GM23338 (cell line): ENCODE measurements at regions not wholly inside any gene's neighbourhood (a gene's known extent, or its start where the extent isn't known, plus 50 kb on each side); places are given as distances from the start of the nearest gene placed in this dataset.

Experiments used
- ATAC-seq: fragments of 200-7000 bp; cut with Tn5 transposase; 3 replicates; pipeline ENCODE4 v1.9.1; 2020
- DNase-seq: peaks from one replicate; pipeline ENCODE4 v3.0.0-alpha.2; 2015; ENCODE audit warnings: low spot score
- H2AFZ ChIP-seq: fragments of 200-600 bp; sonication (generic); 2 replicates; pipeline ENCODE4 v1.8.0; 2016; ENCODE audit warnings: antibody characterized with exemption, mild to moderate bottlenecking, moderate library complexity
- H3F3A ChIP-seq: fragments of 200-600 bp; sonication (generic); replicated peaks from 2 replicates; pipeline ENCODE4 v1.8.0; 2017; ENCODE audit warnings: antibody characterized with exemption, mixed run types, low read depth
- H3K27ac ChIP-seq: fragments of 200-600 bp; sonication (generic); 2 replicates; pipeline ENCODE4 v1.6.1; 2016; ENCODE audit warnings: low read depth
- H3K27me3 ChIP-seq: fragments of 200-600 bp; sonication (generic); 2 replicates; pipeline ENCODE4 v1.8.0; 2016; ENCODE audit warnings: mild to moderate bottlenecking, mixed run types, moderate library complexity; ENCODE audit not compliant: insufficient read depth
- H3K36me3 ChIP-seq: fragments of 200-600 bp; sonication (generic); 2 replicates; pipeline ENCODE4 v1.8.0; 2016; ENCODE audit warnings: mild to moderate bottlenecking; ENCODE audit not compliant: insufficient read depth
- H3K4me1 ChIP-seq: fragments of 200-600 bp; sonication (generic); 2 replicates; pipeline ENCODE4 v1.8.0; 2016; ENCODE audit warnings: mild to moderate bottlenecking, moderate library complexity; ENCODE audit not compliant: insufficient read depth
- H3K4me2 ChIP-seq: fragments of 200-600 bp; sonication (generic); 2 replicates; pipeline ENCODE4 v1.7.1; 2017; ENCODE audit warnings: mixed run types
- H3K4me3 ChIP-seq: fragments of 200-600 bp; sonication (generic); 2 replicates; pipeline ENCODE4 v1.6.1; 2016; ENCODE audit warnings: mixed run types
- H3K79me2 ChIP-seq: fragments of 200-600 bp; sonication (generic); replicated peaks from 2 replicates; pipeline ENCODE4 v1.8.0; 2017; ENCODE audit warnings: mild to moderate bottlenecking; ENCODE audit not compliant: insufficient read depth
- H3K9me2 ChIP-seq: fragments of 200-600 bp; sonication (generic); 2 replicates; pipeline ENCODE4 v1.8.0; 2017; ENCODE audit not compliant: insufficient read depth
- H4K20me1 ChIP-seq: fragments of 200-600 bp; sonication (generic); replicated peaks from 2 replicates; pipeline ENCODE4 v1.8.0; 2017; ENCODE audit warnings: mild to moderate bottlenecking; ENCODE audit not compliant: insufficient read depth
- H3K27ac Mint-ChIP-seq: 2 replicates; pipeline ENCODE4 v1.8.0; 2020; ENCODE audit warnings: inconsistent platforms, mild to moderate bottlenecking, moderate library complexity, mixed read lengths
- H3K27me3 Mint-ChIP-seq: 3 replicates; pipeline ENCODE4 v1.8.0; 2022; ENCODE audit warnings: low read depth, mild to moderate bottlenecking, moderate library complexity, mixed read lengths, inconsistent platforms; ENCODE audit not compliant: insufficient read depth, poor library complexity
- H3K36me3 Mint-ChIP-seq: 3 replicates; pipeline ENCODE4 v1.8.0; 2021; ENCODE audit warnings: low read depth, mild to moderate bottlenecking, inconsistent platforms, moderate library complexity, mixed read lengths
- H3K4me1 Mint-ChIP-seq: 3 replicates; pipeline ENCODE4 v1.8.0; 2020; ENCODE audit warnings: mild to moderate bottlenecking, inconsistent platforms, mixed read lengths
- H3K4me3 Mint-ChIP-seq: 3 replicates; pipeline ENCODE4 v1.8.0; 2021; ENCODE audit warnings: moderate library complexity, mild to moderate bottlenecking, inconsistent platforms, mixed read lengths
- H3K9me3 Mint-ChIP-seq: 3 replicates; pipeline ENCODE4 v1.8.0; 2020; ENCODE audit warnings: moderate library complexity, mild to moderate bottlenecking, inconsistent platforms, mixed read lengths
- CREB1 ChIP-seq: fragments of 250-450 bp; sonication (Bioruptor Pico); IDR thresholded peaks from 2 replicates; pipeline ENCODE4 v1.5.0; 2020; ENCODE audit warnings: low read depth, mild to moderate bottlenecking, moderate library complexity
- CTCF ChIP-seq, 2 experiments: fragments of 200-600 bp in 1 of 2; sonication (generic) in 1 of 2; conservative IDR thresholded peaks; 2 replicates each; pipeline versions ENCODE4 v1.5.1 to v1.6.1; 2016 to 2017; ENCODE audit warnings: antibody characterized with exemption in 2 of 2, low read depth in 2 of 2, mild to moderate bottlenecking in 2 of 2, moderate library complexity in 1 of 2
- EZH2 ChIP-seq: fragments of 200-600 bp; sonication (generic); IDR thresholded peaks from one replicate; pipeline ENCODE4 v1.8.0; 2017; ENCODE audit warnings: antibody characterized with exemption, mild to moderate bottlenecking, low read depth; ENCODE audit not compliant: unreplicated experiment
- EZH2phosphoT487 ChIP-seq: fragments of 200-600 bp; sonication (generic); IDR thresholded peaks from one replicate; pipeline ENCODE4 v1.8.1; 2018; ENCODE audit warnings: antibody characterized with exemption; ENCODE audit not compliant: unreplicated experiment
- JUNB ChIP-seq: IDR thresholded peaks from one replicate; pipeline ENCODE4 v1.6.1; 2016; ENCODE audit warnings: antibody characterized with exemption; ENCODE audit not compliant: unreplicated experiment
- NANOG ChIP-seq: IDR thresholded peaks from 2 replicates; pipeline ENCODE4 v1.6.1; 2016; ENCODE audit warnings: antibody characterized with exemption, borderline replicate concordance
- ZNF114 ChIP-seq: fragments of 250-450 bp; sonication (Bioruptor Pico); IDR thresholded peaks from 2 replicates; pipeline ENCODE4 v1.5.0; 2020; ENCODE audit warnings: mild to moderate bottlenecking, moderate library complexity
- ZNF331 ChIP-seq: fragments of 250-450 bp; sonication (Bioruptor Pico); IDR thresholded peaks from 2 replicates; pipeline ENCODE4 v1.5.0; 2020; ENCODE audit warnings: low read depth, mild to moderate bottlenecking, moderate library complexity
- TF ChIP-seq, protein P1 (sequence below): IDR thresholded peaks from 2 replicates; pipeline ENCODE4 v1.6.1; 2016; ENCODE audit warnings: antibody characterized with exemption
- TF ChIP-seq, protein P2 (sequence below): fragments of 250-450 bp; sonication (Bioruptor Pico); IDR thresholded peaks from 2 replicates; pipeline ENCODE4 v1.5.0; 2020; ENCODE audit warnings: mild to moderate bottlenecking, moderate library complexity

DNA sequence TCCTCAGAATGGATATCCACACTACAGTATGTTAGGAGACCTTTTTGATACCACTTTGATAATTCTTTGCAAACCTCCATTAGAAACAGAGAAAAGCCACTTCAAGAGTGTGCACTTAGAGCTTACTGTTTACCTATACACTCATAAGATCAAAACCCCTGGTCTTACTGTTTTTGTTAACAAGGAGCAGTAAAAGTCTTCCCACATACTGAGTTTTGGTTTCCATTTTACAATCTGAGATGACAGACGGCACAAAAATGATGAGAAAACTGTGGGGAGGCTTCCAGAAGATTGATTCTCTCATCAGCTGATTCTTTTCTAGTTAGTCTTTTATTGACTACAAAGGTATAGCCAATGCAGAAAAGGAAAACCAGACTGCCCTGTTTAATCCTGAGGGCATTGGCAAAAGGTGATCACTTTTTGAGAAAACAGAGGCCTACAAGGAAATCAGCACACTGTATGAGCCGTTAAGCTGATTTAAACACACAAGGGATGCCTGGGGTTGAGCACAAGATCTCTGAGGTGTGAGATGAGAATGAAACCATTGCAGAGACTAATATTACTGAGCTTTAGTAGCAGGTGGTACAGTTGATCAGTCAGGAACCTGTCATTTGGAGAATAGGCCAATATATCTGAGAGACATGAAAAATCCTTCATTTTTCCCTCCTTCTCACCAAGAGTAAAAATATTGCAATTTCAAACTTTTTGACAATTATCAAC, 368.6 kb downstream of the GRB14 start:
- Histone ChIP-seq H3K4me3 (no peak overlapping the region), H3K36me3 (no peaks in the 10 kb centered on the region), H3K79me2 (no peaks in the 10 kb centered on the region), H3K9me2 (no peaks in the 10 kb centered on the region), H3K27me3 (no peaks in the 10 kb centered on the region), H3K27ac (no peak overlapping the region), H4K20me1 (no peaks in the 10 kb centered on the region), H3F3A (no peaks in the 10 kb centered on the region), H2AFZ (peak overlapping the region; percentile 65; the same call in 1 of the 2 replicates), H3K4me1 (no peaks in the 10 kb centered on the region), H3K4me2 (no peak overlapping the region)
- Mint-ChIP-seq H3K4me1 (no peaks in the 10 kb centered on the region), H3K27ac (no peak overlapping the region), H3K4me3 (no peak overlapping the region), H3K27me3 (no peaks in the 10 kb centered on the region), H3K9me3 (no peaks in the 10 kb centered on the region), H3K36me3 (no peaks in the 10 kb centered on the region)
- DNase-seq = no peak
- TF ChIP-seq EZH2 (no peak), NANOG (no peak), CTCF (conservative IDR thresholded peaks at IDR 0.05; ENCODE audit: low read depth in 2 of 2) (no peak), CREB1 (CRISPR knock-in tag) (no peak)
- TF ChIP-seq, protein P1, sequence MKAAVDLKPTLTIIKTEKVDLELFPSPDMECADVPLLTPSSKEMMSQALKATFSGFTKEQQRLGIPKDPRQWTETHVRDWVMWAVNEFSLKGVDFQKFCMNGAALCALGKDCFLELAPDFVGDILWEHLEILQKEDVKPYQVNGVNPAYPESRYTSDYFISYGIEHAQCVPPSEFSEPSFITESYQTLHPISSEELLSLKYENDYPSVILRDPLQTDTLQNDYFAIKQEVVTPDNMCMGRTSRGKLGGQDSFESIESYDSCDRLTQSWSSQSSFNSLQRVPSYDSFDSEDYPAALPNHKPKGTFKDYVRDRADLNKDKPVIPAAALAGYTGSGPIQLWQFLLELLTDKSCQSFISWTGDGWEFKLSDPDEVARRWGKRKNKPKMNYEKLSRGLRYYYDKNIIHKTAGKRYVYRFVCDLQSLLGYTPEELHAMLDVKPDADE = no peak
- no peak for ATAC-seq

DNA sequence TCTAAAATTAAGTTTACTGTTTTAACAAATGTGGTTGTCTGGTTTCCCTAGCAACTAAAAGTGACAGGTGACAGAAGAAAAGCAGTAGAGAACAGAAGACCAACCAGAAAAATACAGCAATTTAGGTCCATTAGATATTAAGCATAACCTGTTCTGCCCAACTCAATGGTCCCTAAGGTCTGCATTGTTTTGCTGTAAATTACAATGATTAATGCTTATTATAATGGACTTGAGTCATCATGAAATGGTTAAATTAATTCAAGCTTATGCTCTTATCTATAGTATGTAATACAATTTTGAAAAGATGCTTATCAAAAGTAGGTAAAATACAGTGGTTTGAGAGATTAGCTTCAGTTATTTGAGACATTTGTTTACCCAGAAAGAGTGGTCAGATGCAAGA, 378.0 kb downstream of the GRB14 start:
- peaks cover 19% of the 10 kb centered on the region for H3K9me3 Mint-ChIP-seq
- H3K4me1 ChIP-seq = no peaks in the 10 kb centered on the region
- H2AFZ ChIP-seq = no peak overlapping the region
- H3K27ac ChIP-seq = no peak overlapping the region
- ATAC-seq (no peak), DNase-seq (no peak)
- H3K4me1 Mint-ChIP-seq = no peaks in the 10 kb centered on the region
- H3K27ac Mint-ChIP-seq = no peak overlapping the region
- H3F3A ChIP-seq = no peaks in the 10 kb centered on the region
- H3K36me3 Mint-ChIP-seq = peaks cover 4% of the 10 kb centered on the region; the same call in 2 of the 3 replicates
- no peak overlapping the region for H3K4me2 ChIP-seq
- peaks cover 4% of the 10 kb centered on the region; the same call in 1 of the 2 replicates for H3K9me2 ChIP-seq
- H3K27me3 Mint-ChIP-seq = no peaks in the 10 kb centered on the region
- H3K27me3 ChIP-seq = no peaks in the 10 kb centered on the region
- no peak overlapping the region for H3K4me3 ChIP-seq
- no peaks in the 10 kb centered on the region for H3K36me3 ChIP-seq
- H3K79me2 ChIP-seq = no peaks in the 10 kb centered on the region
- H4K20me1 ChIP-seq = no peaks in the 10 kb centered on the region
- no peak overlapping the region for H3K4me3 Mint-ChIP-seq
- TF ChIP-seq EZH2phosphoT487 (no peak), NANOG (no peak), ZNF114 (CRISPR knock-in tag) (no peak), JUNB (no peak), CREB1 (CRISPR knock-in tag) (no peak), EZH2 (no peak), ZNF331 (CRISPR knock-in tag) (no peak)
- TF ChIP-seq, protein P2, sequence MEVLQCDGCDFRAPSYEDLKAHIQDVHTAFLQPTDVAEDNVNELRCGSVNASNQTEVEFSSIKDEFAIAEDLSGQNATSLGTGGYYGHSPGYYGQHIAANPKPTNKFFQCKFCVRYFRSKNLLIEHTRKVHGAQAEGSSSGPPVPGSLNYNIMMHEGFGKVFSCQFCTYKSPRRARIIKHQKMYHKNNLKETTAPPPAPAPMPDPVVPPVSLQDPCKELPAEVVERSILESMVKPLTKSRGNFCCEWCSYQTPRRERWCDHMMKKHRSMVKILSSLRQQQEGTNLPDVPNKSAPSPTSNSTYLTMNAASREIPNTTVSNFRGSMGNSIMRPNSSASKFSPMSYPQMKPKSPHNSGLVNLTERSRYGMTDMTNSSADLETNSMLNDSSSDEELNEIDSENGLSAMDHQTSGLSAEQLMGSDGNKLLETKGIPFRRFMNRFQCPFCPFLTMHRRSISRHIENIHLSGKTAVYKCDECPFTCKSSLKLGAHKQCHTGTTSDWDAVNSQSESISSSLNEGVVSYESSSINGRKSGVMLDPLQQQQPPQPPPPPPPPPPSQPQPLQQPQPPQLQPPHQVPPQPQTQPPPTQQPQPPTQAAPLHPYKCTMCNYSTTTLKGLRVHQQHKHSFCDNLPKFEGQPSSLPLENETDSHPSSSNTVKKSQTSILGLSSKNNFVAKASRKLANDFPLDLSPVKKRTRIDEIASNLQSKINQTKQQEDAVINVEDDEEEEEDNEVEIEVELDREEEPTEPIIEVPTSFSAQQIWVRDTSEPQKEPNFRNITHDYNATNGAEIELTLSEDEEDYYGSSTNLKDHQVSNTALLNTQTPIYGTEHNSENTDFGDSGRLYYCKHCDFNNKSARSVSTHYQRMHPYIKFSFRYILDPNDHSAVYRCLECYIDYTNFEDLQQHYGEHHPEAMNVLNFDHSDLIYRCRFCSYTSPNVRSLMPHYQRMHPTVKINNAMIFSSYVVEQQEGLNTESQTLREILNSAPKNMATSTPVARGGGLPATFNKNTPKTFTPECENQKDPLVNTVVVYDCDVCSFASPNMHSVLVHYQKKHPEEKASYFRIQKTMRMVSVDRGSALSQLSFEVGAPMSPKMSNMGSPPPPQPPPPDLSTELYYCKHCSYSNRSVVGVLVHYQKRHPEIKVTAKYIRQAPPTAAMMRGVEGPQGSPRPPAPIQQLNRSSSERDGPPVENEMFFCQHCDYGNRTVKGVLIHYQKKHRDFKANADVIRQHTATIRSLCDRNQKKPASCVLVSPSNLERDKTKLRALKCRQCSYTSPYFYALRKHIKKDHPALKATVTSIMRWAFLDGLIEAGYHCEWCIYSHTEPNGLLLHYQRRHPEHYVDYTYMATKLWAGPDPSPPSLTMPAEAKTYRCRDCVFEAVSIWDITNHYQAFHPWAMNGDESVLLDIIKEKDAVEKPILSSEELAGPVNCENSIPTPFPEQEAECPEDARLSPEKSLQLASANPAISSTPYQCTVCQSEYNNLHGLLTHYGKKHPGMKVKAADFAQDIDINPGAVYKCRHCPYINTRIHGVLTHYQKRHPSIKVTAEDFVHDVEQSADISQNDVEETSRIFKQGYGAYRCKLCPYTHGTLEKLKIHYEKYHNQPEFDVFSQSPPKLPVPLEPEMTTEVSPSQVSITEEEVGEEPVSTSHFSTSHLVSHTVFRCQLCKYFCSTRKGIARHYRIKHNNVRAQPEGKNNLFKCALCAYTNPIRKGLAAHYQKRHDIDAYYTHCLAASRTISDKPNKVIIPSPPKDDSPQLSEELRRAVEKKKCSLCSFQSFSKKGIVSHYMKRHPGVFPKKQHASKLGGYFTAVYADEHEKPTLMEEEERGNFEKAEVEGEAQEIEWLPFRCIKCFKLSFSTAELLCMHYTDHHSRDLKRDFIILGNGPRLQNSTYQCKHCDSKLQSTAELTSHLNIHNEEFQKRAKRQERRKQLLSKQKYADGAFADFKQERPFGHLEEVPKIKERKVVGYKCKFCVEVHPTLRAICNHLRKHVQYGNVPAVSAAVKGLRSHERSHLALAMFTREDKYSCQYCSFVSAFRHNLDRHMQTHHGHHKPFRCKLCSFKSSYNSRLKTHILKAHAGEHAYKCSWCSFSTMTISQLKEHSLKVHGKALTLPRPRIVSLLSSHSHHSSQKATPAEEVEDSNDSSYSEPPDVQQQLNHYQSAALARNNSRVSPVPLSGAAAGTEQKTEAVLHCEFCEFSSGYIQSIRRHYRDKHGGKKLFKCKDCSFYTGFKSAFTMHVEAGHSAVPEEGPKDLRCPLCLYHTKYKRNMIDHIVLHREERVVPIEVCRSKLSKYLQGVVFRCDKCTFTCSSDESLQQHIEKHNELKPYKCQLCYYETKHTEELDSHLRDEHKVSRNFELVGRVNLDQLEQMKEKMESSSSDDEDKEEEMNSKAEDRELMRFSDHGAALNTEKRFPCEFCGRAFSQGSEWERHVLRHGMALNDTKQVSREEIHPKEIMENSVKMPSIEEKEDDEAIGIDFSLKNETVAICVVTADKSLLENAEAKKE (CRISPR knock-in tag) = no peak
- TF ChIP-seq, protein P1 = no peak
